DOHH2 (cell line): ENCODE measurements at regions not wholly inside any gene's neighbourhood (a gene's known extent, or its start where the extent isn't known, plus 50 kb on each side); places are given as distances from the start of the nearest gene placed in this dataset.

ENCODE experiments used
- H3F3A ChIP-seq: fragments of 200-600 bp; sonication (generic), shearing (Covaris generic); 2 replicates; pipeline ENCODE4 v1.6.0; 2016; ENCODE audit warnings: antibody characterized with exemption, mild to moderate bottlenecking; ENCODE audit not compliant: control insufficient read depth, insufficient read depth
- H3K27ac ChIP-seq: fragments of 200-600 bp; sonication (generic); 2 replicates; pipeline ENCODE4 v1.5.1; 2014; ENCODE audit warnings: low read depth, mild to moderate bottlenecking, low read length, moderate library complexity
- H3K27me3 ChIP-seq: fragments of 200-600 bp; sonication (generic); 2 replicates; pipeline ENCODE4 v1.6.1; 2014; ENCODE audit warnings: mild to moderate bottlenecking, low read length, mixed read lengths; ENCODE audit not compliant: control insufficient read depth
- H3K36me3 ChIP-seq: fragments of 200-600 bp; sonication (generic); 2 replicates; pipeline ENCODE4 v1.6.1; 2014; ENCODE audit warnings: mild to moderate bottlenecking, low read length, moderate library complexity, mixed read lengths; ENCODE audit not compliant: control insufficient read depth
- H3K4me1 ChIP-seq: fragments of 200-600 bp; sonication (generic); 2 replicates; pipeline ENCODE4 v1.6.1; 2014; ENCODE audit warnings: mild to moderate bottlenecking, low read length, mixed read lengths; ENCODE audit not compliant: control insufficient read depth
- H3K4me2 ChIP-seq: fragments of 200-600 bp; sonication (generic); 2 replicates; pipeline ENCODE4 v1.6.0; 2014; ENCODE audit warnings: mild to moderate bottlenecking, low read length, moderate library complexity
- H3K4me3 ChIP-seq: fragments of 200-600 bp; sonication (generic); 2 replicates; pipeline ENCODE4 v1.5.1; 2014; ENCODE audit warnings: mild to moderate bottlenecking, low read length, mixed read lengths
- H3K79me2 ChIP-seq: fragments of 200-600 bp; sonication (generic); 2 replicates; pipeline ENCODE4 v1.6.1; 2014; ENCODE audit warnings: mild to moderate bottlenecking, low read length, mixed read lengths; ENCODE audit not compliant: control insufficient read depth
- H3K9me2 ChIP-seq: fragments of 200-600 bp; sonication (generic); replicated peaks from 2 replicates; pipeline ENCODE4 v1.6.1; 2014; ENCODE audit warnings: mild to moderate bottlenecking, low read length, mixed read lengths; ENCODE audit not compliant: control insufficient read depth
- H3K9me3 ChIP-seq: fragments of 200-600 bp; sonication (generic); 2 replicates; pipeline ENCODE4 v1.6.1; 2014; ENCODE audit warnings: antibody characterized with exemption, low read length, mixed read lengths; ENCODE audit not compliant: control insufficient read depth, insufficient read depth
- H4K20me1 ChIP-seq: fragments of 200-600 bp; sonication (generic); 2 replicates; pipeline ENCODE4 v1.6.0; 2014; ENCODE audit warnings: low read depth, mild to moderate bottlenecking, antibody characterized with exemption, low read length, moderate library complexity; ENCODE audit not compliant: control insufficient read depth, insufficient read depth
- CTCF ChIP-seq: fragments of 200-600 bp; sonication (generic); IDR thresholded peaks from one replicate; pipeline ENCODE4 v1.5.1; 2014; ENCODE audit warnings: antibody characterized with exemption, mild to moderate bottlenecking, low read depth, low read length; ENCODE audit not compliant: poor library complexity, severe bottlenecking
- EZH2phosphoT487 ChIP-seq: fragments of 200-600 bp; sonication (generic); IDR thresholded peaks from 2 replicates; pipeline ENCODE4 v1.6.1; 2017; ENCODE audit warnings: borderline replicate concordance, mild to moderate bottlenecking, antibody characterized with exemption, low read length, moderate library complexity, mixed read lengths

DNA sequence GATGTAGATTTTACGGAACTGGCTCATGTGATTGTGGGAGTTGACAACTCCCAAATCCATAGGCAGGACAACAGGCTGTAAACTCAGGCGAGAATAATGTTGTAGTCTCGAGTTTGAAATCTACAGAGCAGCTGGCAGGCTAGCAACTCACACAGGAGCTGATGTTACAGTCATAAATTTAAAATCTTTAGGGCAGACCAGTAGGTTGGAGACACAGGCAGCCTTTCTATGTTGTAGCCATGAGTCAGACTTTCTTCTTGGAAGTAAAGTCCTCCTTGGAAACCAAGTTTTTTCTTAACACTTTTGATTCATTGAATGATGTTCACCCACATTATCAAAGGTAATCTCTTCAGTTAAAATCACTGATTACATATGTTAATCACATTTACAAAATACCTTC lies 89.1 kb upstream of the ALCAM start:
- Histone ChIP-seq H3K9me3 (no peaks in the 10 kb centered on the region), H3K36me3 (no peaks in the 10 kb centered on the region), H4K20me1 (no peaks in the 10 kb centered on the region), H3K9me2 (no peaks in the 10 kb centered on the region), H3F3A (no peaks in the 10 kb centered on the region), H3K4me1 (no peaks in the 10 kb centered on the region), H3K27ac (no peak overlapping the region), H3K4me3 (no peak overlapping the region), H3K27me3 (no peaks in the 10 kb centered on the region), H3K79me2 (no peaks in the 10 kb centered on the region), H3K4me2 (no peak overlapping the region)
- TF ChIP-seq CTCF (no peak), EZH2phosphoT487 (no peak)

- TF ChIP-seq CTCF: no peak
- TF ChIP-seq EZH2phosphoT487: no peak
- Histone ChIP-seq H3K9me2 (no peaks in the 10 kb centered on the region), H3K4me2 (no peak overlapping the region), H3K9me3 (no peaks in the 10 kb centered on the region), H3F3A (no peaks in the 10 kb centered on the region), H3K27me3 (no peaks in the 10 kb centered on the region), H3K4me1 (no peaks in the 10 kb centered on the region), H3K79me2 (no peaks in the 10 kb centered on the region), H3K4me3 (no peak overlapping the region), H4K20me1 (no peaks in the 10 kb centered on the region), H3K36me3 (no peaks in the 10 kb centered on the region), H3K27ac (no peak overlapping the region)
Measured at GRCh38 chr3:105278688-105279087, 88.0 kb upstream of the ALCAM start.

GRCh38 chr3:105281989-105282388 lies 84.7 kb upstream of the ALCAM start:
- Histone ChIP-seq H3K4me1 (no peaks in the 10 kb centered on the region), H3K36me3 (no peaks in the 10 kb centered on the region), H3K9me3 (no peaks in the 10 kb centered on the region), H3F3A (no peaks in the 10 kb centered on the region), H4K20me1 (no peaks in the 10 kb centered on the region), H3K4me3 (no peak overlapping the region), H3K4me2 (no peak overlapping the region), H3K9me2 (no peaks in the 10 kb centered on the region), H3K27ac (no peak overlapping the region), H3K79me2 (no peaks in the 10 kb centered on the region), H3K27me3 (no peaks in the 10 kb centered on the region)
- TF ChIP-seq CTCF (no peak), EZH2phosphoT487 (no peak)

DNA sequence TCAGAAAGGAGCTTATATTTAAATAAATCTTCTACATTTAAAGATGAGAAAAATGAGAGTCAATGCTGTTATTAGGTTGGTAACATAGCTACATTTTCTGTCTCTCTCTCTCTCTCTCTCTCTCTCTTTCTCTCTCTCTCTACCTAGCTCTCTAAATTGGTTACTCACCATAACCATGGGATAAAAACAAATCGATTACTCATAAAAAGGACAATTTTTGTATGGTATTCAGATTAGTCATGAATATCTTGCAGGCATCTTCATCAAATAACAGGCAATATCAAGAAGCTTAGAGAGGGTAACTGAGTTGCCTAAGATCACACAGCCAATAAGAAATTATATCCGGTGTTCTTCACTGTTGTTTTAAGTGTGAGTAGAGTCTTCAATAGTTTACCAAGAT lies 81.8 kb upstream of the ALCAM start:
- H3K27me3 ChIP-seq: no peaks in the 10 kb centered on the region
- H3K36me3 ChIP-seq: no peaks in the 10 kb centered on the region
- no peaks in the 10 kb centered on the region for H3F3A ChIP-seq

More for the DNA sequence above, 81.8 kb upstream of the ALCAM start:
- H3K4me3 ChIP-seq: no peak overlapping the region
- H3K79me2 ChIP-seq: no peaks in the 10 kb centered on the region
- TF ChIP-seq EZH2phosphoT487 (no peak), CTCF (no peak)
- no peak overlapping the region for H3K4me2 ChIP-seq
- no peaks in the 10 kb centered on the region for H3K4me1 ChIP-seq
- no peak overlapping the region for H3K27ac ChIP-seq
- no peaks in the 10 kb centered on the region for H3K9me2 ChIP-seq
- no peaks in the 10 kb centered on the region for H3K9me3 ChIP-seq
- H4K20me1 ChIP-seq: no peaks in the 10 kb centered on the region
